ENCODE measurements at regions not wholly inside any gene's neighbourhood (a gene's known extent, or its start where the extent isn't known, plus 50 kb on each side); places are given as distances from the start of the nearest gene placed in this dataset.

DNA sequence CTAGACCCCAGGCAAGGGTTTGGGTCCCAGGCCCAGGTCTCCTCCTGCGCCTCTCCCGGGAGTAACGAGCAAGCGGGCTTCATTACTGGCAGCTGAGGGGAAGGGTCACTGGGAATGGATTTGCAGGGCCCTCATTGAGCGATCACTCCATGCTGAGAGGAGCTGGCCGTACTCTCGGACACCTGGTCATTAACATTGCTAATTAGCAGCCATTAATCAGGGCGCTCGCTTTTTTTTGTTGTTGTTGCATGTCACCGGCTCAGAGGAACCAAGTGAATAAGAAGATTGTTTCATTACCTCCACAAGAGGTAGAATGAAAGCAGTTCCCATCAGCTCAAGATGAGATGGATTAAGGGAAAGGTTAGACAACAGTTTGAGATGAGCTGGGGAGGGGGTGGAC lies 293.0 kb upstream of the ATP11B start:
- ChIA-PET CTCF (interaction anchor here (1.4 to 2.3 kb wide), 3 partner anchors 9 to 800 kb away, joined by 3 to 6 read pairs (median 4); no protein-coding TSS in a partner anchor), POLR2A (no interaction called here)
- no peak for DNase-seq (ENCODE audit: extremely low spot score)
- TF ChIP-seq CTCF (IDR thresholded peaks at IDR 0.05; ENCODE audit: control extremely low read depth, extremely low read depth, low read depth, missing control alignments), result no peak

GRCh38 chr3:182501856-182502255 lies 291.4 kb upstream of the ATP11B start:
- CTCF ChIA-PET, result interaction anchor here (1.0 kb wide), 1 partner anchor 21 kb away, joined by 3 read pairs; no protein-coding TSS in a partner anchor
- no peak for DNase-seq (ENCODE audit: extremely low spot score)
- POLR2A ChIA-PET, result no interaction called here
- TF ChIP-seq CTCF (IDR thresholded peaks at IDR 0.05; ENCODE audit: control extremely low read depth, extremely low read depth, low read depth, missing control alignments), result no peak

- POLR2A ChIA-PET, result no interaction called here
- CTCF ChIA-PET, result no interaction called here
- DNase-seq (ENCODE audit: extremely low spot score), result no peak
- no peak for TF ChIP-seq CTCF (IDR thresholded peaks at IDR 0.05; ENCODE audit: control extremely low read depth, extremely low read depth, low read depth, missing control alignments)
These were observed 289.9 kb upstream of the ATP11B start for GRCh38 chr3:182503401-182503800.

DNA sequence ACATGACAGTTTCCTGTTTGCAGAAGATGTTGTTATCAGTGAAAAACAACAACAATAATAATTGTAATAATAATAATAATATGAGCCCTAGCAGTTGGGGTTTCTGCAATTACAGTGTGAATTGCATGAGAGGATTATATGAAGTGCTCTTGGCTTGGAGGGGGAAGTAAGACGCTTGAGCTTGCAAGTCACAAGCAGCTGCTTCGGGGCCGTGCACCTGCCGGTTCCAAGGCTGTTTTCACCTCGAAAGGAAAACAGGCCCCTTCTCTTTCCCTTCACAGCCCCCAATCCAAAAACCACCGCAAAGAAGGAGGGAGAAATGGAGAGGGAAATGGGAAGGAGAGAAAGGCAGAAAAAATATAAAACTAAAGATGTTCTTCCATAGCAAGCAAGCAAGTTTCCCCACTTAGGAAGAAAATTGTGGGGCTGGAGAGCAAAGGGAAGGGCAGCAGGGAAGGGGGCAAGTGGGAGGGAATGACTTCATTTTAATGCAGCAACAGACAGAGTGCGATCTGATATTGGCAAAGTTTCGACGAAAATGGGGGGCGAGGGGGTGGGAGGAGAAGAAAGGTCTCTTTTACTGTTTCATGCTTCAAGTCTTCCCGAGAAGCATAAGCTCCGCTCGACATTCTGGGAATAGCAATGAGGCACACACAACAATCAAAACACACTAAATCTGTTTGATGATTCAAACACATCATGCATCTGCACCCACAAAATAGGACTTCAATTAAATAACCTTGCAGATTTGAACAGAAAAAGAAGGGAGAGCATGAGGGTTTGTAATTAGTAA lies 284.2 kb upstream of the ATP11B start:
- DNase-seq (ENCODE audit: extremely low spot score), result no peak
- TF ChIP-seq CTCF (IDR thresholded peaks at IDR 0.05; ENCODE audit: control extremely low read depth, extremely low read depth, low read depth, missing control alignments), result no peak
- ChIA-PET POLR2A (no interaction called here), CTCF (interaction anchor here (1.3 kb wide), 1 partner anchor 13 kb away, joined by 4 read pairs; no protein-coding TSS in a partner anchor)

- ChIA-PET POLR2A (no interaction called here), CTCF (interaction anchor here (1.3 to 1.9 kb wide), 2 partner anchors 10 to 12 kb away, joined by 4 to 10 read pairs; no protein-coding TSS in a partner anchor)
- TF ChIP-seq CTCF (IDR thresholded peaks at IDR 0.05; ENCODE audit: control extremely low read depth, extremely low read depth, low read depth, missing control alignments), result no peak
- no peak for DNase-seq (ENCODE audit: extremely low spot score)
These were observed 283.4 kb upstream of the ATP11B start for GRCh38 chr3:182509844-182510460.

GRCh38 chr3:182514236-182514964 lies 278.9 kb upstream of the ATP11B start:
- CTCF ChIA-PET, result no interaction called here
- POLR2A ChIA-PET, result no interaction called here

More at GRCh38 chr3:182514236-182514964, 278.9 kb upstream of the ATP11B start:
- DNase-seq (ENCODE audit: extremely low spot score), result no peak
- TF ChIP-seq CTCF (IDR thresholded peaks at IDR 0.05; ENCODE audit: control extremely low read depth, extremely low read depth, low read depth, missing control alignments), result no peak
